SU-DHL-6 (cell line): ENCODE measurements at regions not wholly inside any gene's neighbourhood (a gene's known extent, or its start where the extent isn't known, plus 50 kb on each side); places are given as distances from the start of the nearest gene placed in this dataset.

Experiments
- H2AFZ ChIP-seq: fragments of 200-600 bp; sonication (generic); 2 replicates; pipeline ENCODE4 v1.6.1; 2014; ENCODE audit warnings: low read depth, mild to moderate bottlenecking, moderate library complexity, mixed read lengths, antibody characterized with exemption, low read length; ENCODE audit not compliant: severe bottlenecking
- H3F3A ChIP-seq: fragments of 200-600 bp; shearing (Covaris generic); 2 replicates; pipeline ENCODE4 v1.6.0; 2016; ENCODE audit warnings: antibody characterized with exemption, mild to moderate bottlenecking; ENCODE audit not compliant: insufficient read depth
- H3K27ac ChIP-seq: fragments of 200-600 bp; sonication (generic); 2 replicates; pipeline ENCODE4 v1.5.1; 2016; ENCODE audit warnings: low read depth, mild to moderate bottlenecking, low read length, moderate library complexity, mixed read lengths
- H3K27me3 ChIP-seq: fragments of 200-600 bp; sonication (generic), shearing (Covaris generic); 2 replicates; pipeline ENCODE4 v1.6.0; 2014; ENCODE audit warnings: mild to moderate bottlenecking, low read length
- H3K36me3 ChIP-seq: fragments of 200-600 bp; sonication (generic); 2 replicates; pipeline ENCODE4 v1.6.1; 2014; ENCODE audit warnings: mild to moderate bottlenecking, low read length, mixed read lengths
- H3K4me2 ChIP-seq: fragments of 300-600, 200-600 bp; shearing (Covaris generic), sonication (generic); 2 replicates; pipeline ENCODE4 v1.6.0; 2014; ENCODE audit warnings: low read length, low read depth, mild to moderate bottlenecking; ENCODE audit not compliant: poor library complexity, severe bottlenecking
- H3K4me3 ChIP-seq: fragments of 200-600 bp; sonication (generic); 2 replicates; pipeline ENCODE4 v1.5.1; 2014; ENCODE audit warnings: antibody characterized with exemption, low read length, mild to moderate bottlenecking, mixed read lengths; ENCODE audit not compliant: insufficient read depth, poor library complexity, severe bottlenecking
- H3K79me2 ChIP-seq: fragments of 200-600 bp; sonication (generic); 2 replicates; pipeline ENCODE4 v1.6.1; 2014; ENCODE audit warnings: mild to moderate bottlenecking, low read length, moderate library complexity; ENCODE audit not compliant: insufficient read depth
- H3K9ac ChIP-seq: fragments of 200-600 bp; sonication (generic); 2 replicates; pipeline ENCODE4 v1.7.0; 2014; ENCODE audit warnings: mild to moderate bottlenecking, low read length
- H3K9me2 ChIP-seq: fragments of 200-600 bp; sonication (generic); replicated peaks from 2 replicates; pipeline ENCODE4 v1.6.1; 2014; ENCODE audit warnings: low read length; ENCODE audit not compliant: insufficient read depth
- H3K9me3 ChIP-seq: fragments of 200-600 bp; sonication (generic); 2 replicates; pipeline ENCODE4 v1.6.1; 2014; ENCODE audit warnings: low read length, mixed read lengths; ENCODE audit not compliant: insufficient read depth
- H4K20me1 ChIP-seq: fragments of 200-600 bp; sonication (generic); 2 replicates; pipeline ENCODE4 v1.6.1; 2014; ENCODE audit warnings: low read depth, mild to moderate bottlenecking, antibody characterized with exemption, low read length, moderate library complexity, mixed read lengths
- EZH2phosphoT487 ChIP-seq: fragments of 200-600 bp; sonication (generic), shearing (Covaris generic); conservative IDR thresholded peaks from 2 replicates; pipeline ENCODE4 v1.6.1; 2018; ENCODE audit warnings: mild to moderate bottlenecking, antibody characterized with exemption, low read length, moderate library complexity, mixed read lengths
- TF ChIP-seq, protein P1 (sequence below): fragments of 200-600 bp; sonication (generic); IDR thresholded peaks from one replicate; pipeline ENCODE4 v1.5.1; 2017; ENCODE audit warnings: antibody characterized with exemption, mild to moderate bottlenecking, low read length, moderate library complexity; ENCODE audit not compliant: insufficient read depth, poor library complexity, severe bottlenecking

DNA sequence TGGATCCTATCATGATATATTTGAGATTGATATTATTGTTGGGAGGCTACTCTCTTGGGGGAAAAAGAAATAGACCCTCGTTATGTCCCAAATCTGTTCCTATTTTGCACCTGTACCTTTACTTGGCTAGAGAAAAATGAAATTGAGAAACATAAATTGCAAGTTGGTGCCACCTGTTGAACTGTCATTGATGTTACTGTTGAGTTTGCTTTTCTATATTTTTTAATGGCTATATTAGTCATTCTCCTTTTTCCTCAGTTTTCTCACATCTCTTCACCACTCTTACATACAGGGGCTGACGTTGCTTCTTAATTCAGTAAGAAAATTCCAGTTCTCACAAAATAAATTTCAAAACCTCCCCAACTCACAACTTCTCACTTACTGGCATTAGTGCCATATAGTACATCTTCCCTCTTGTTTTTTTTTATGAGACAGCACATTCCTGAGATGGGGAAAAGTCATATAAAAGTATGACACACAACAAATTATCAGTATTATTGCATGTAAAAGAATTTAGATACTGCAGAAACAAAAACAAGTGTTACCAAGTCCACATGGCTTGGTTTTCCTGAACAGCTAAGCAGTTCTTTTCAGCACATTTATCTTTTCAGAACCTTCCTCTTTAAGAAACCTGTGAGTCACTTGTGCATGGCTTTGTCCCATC lies 348.3 kb upstream of the DSEL start:
- H3K36me3 ChIP-seq = no peaks in the 10 kb centered on the region
- H2AFZ ChIP-seq = no peak overlapping the region
- TF ChIP-seq, protein P1, sequence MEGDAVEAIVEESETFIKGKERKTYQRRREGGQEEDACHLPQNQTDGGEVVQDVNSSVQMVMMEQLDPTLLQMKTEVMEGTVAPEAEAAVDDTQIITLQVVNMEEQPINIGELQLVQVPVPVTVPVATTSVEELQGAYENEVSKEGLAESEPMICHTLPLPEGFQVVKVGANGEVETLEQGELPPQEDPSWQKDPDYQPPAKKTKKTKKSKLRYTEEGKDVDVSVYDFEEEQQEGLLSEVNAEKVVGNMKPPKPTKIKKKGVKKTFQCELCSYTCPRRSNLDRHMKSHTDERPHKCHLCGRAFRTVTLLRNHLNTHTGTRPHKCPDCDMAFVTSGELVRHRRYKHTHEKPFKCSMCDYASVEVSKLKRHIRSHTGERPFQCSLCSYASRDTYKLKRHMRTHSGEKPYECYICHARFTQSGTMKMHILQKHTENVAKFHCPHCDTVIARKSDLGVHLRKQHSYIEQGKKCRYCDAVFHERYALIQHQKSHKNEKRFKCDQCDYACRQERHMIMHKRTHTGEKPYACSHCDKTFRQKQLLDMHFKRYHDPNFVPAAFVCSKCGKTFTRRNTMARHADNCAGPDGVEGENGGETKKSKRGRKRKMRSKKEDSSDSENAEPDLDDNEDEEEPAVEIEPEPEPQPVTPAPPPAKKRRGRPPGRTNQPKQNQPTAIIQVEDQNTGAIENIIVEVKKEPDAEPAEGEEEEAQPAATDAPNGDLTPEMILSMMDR = no peak
- TF ChIP-seq EZH2phosphoT487 = no peak
- H3K27me3 ChIP-seq = no peaks in the 10 kb centered on the region
- no peak overlapping the region for H3K4me3 ChIP-seq
- H3F3A ChIP-seq = no peaks in the 10 kb centered on the region
- no peak overlapping the region for H3K4me2 ChIP-seq
- H3K9ac ChIP-seq = no peak overlapping the region
- no peaks in the 10 kb centered on the region for H3K9me3 ChIP-seq
- no peaks in the 10 kb centered on the region for H3K9me2 ChIP-seq
- no peaks in the 10 kb centered on the region for H3K79me2 ChIP-seq
- H4K20me1 ChIP-seq = no peaks in the 10 kb centered on the region
- H3K27ac ChIP-seq = no peak overlapping the region

DNA sequence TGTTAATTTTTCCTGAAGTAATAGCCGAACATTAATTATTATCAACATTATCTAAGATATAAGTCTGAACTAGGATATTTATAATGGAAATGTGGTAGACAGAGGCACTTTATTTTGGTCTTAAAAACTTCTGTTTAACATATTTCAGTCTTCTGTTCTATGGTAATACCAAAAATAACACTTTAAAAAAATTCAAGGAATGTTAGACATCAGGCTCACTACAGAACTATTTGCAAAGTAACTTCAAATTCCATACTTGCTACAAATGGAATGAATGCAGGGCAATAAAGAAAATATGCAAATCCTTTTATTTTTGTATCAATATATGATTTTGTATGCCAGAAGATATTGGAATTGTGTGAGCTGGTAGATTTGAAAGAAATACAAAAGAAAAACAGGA lies 345.5 kb upstream of the DSEL start:
- Histone ChIP-seq H3K4me2 (no peak overlapping the region), H3F3A (no peaks in the 10 kb centered on the region), H3K27me3 (no peaks in the 10 kb centered on the region), H4K20me1 (no peaks in the 10 kb centered on the region), H3K79me2 (no peaks in the 10 kb centered on the region), H2AFZ (no peak overlapping the region), H3K9me2 (no peaks in the 10 kb centered on the region), H3K9ac (no peak overlapping the region), H3K36me3 (no peaks in the 10 kb centered on the region), H3K27ac (no peak overlapping the region), H3K4me3 (no peak overlapping the region), H3K9me3 (no peaks in the 10 kb centered on the region)
- TF ChIP-seq, protein P1 = no peak
- TF ChIP-seq EZH2phosphoT487 = no peak

DNA sequence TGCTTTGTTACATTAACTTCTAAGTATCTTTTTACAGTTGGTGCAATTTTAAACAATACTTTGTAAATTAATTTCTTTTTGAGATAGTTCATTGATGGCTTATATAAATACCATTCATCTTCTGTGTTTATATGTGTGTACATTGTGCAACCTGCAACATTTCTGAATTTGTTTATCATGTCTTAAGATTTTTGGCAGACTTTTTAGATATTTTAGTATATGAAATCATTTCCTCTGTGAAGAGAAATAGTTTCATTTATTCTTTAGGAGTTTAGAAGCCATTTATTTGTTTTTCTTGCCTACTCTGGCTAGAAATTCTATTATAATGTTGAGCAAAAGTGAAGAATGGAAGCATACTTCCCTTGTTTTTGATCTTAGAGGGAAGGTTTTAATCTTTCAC lies 337.8 kb upstream of the DSEL start:
- Histone ChIP-seq H3K4me2 (no peak overlapping the region), H3K4me3 (no peak overlapping the region), H3K79me2 (no peaks in the 10 kb centered on the region), H3K9ac (no peak overlapping the region), H3F3A (no peaks in the 10 kb centered on the region), H3K9me2 (no peaks in the 10 kb centered on the region; the same call in 1 of the 2 replicates), H2AFZ (no peak overlapping the region), H3K36me3 (no peaks in the 10 kb centered on the region), H3K27ac (no peak overlapping the region), H3K9me3 (no peaks in the 10 kb centered on the region), H4K20me1 (no peaks in the 10 kb centered on the region; the same call in 1 of the 2 replicates), H3K27me3 (no peaks in the 10 kb centered on the region)
- TF ChIP-seq, protein P1 = no peak
- TF ChIP-seq EZH2phosphoT487 = no peak
